ENCODE measurements at regions not wholly inside any gene's neighbourhood (a gene's known extent, or its start where the extent isn't known, plus 50 kb on each side); places are given as distances from the start of the nearest gene placed in this dataset.

- no peak for TF ChIP-seq CTCF (IDR thresholded peaks at IDR 0.05)
- no peak for TF ChIP-seq REST (IDR thresholded peaks at IDR 0.05; ENCODE audit: insufficient read depth in 1 of 2, low read depth in 2 of 2, low read length in 1 of 2)
Measured at GRCh38 chr9:32877103-32877502, 93.8 kb downstream of the TMEM215 start.

Data from Panc1 (cell line).